ENCODE measurements at regions not wholly inside any gene's neighbourhood (a gene's known extent, or its start where the extent isn't known, plus 50 kb on each side); places are given as distances from the start of the nearest gene placed in this dataset.
A peak's percentile ranks its signal among the peaks of the same experiment; 100 is the strongest.

GRCh38 chr22:26757496-26757895 is 100.1 kb downstream of the MIAT start:
- no peak for ATAC-seq
- TF ChIP-seq ZNF8 (CRISPR knock-in tag; IDR thresholded peaks at IDR 0.05) (peak; percentile 99), CSRNP3 (CRISPR knock-in tag; IDR thresholded peaks at IDR 0.05) (no peak)

GRCh38 chr22:26762503-26763472 is 105.4 kb downstream of the MIAT start:
- ATAC-seq = no peak
- TF ChIP-seq CREB5 (CRISPR knock-in tag; IDR thresholded peaks at IDR 0.05; ENCODE audit: low read depth) (no peak), ZNF70 (CRISPR knock-in tag; IDR thresholded peaks at IDR 0.05) (no peak), TSHZ2 (CRISPR knock-in tag; IDR thresholded peaks at IDR 0.05) (no peak), POU6F1 (CRISPR knock-in tag; IDR thresholded peaks at IDR 0.05; ENCODE audit: borderline replicate concordance, low read depth) (no peak), CSRNP3 (CRISPR knock-in tag; IDR thresholded peaks at IDR 0.05) (no peak), PATZ1 (CRISPR knock-in tag; IDR thresholded peaks at IDR 0.05; ENCODE audit: borderline replicate concordance) (no peak)

GRCh38 chr22:26763633-26764361 is 106.4 kb downstream of the MIAT start:
- TF ChIP-seq ZNF8 (CRISPR knock-in tag; IDR thresholded peaks at IDR 0.05) = no peak
- no peak for TF ChIP-seq CSDC2 (CRISPR knock-in tag; IDR thresholded peaks at IDR 0.05)
- TF ChIP-seq TCF4 (CRISPR knock-in tag; IDR thresholded peaks at IDR 0.05; ENCODE audit: borderline replicate concordance) = no peak
- no peak for TF ChIP-seq CREB5 (CRISPR knock-in tag; IDR thresholded peaks at IDR 0.05; ENCODE audit: low read depth)
- no peak for TF ChIP-seq OSR1 (CRISPR knock-in tag; IDR thresholded peaks at IDR 0.05)
- TF ChIP-seq PATZ1 (CRISPR knock-in tag; IDR thresholded peaks at IDR 0.05; ENCODE audit: borderline replicate concordance) = no peak
- no peak for TF ChIP-seq BACH2 (CRISPR knock-in tag; IDR thresholded peaks at IDR 0.05; ENCODE audit: borderline replicate concordance)
- no peak for TF ChIP-seq TSHZ2 (CRISPR knock-in tag; IDR thresholded peaks at IDR 0.05)
- no peak for TF ChIP-seq ZNF565 (CRISPR knock-in tag; conservative IDR thresholded peaks at IDR 0.05; ENCODE audit: low read depth)
- no peak for TF ChIP-seq ESRRG (CRISPR knock-in tag; IDR thresholded peaks at IDR 0.05)
- peak; percentile 74 for ATAC-seq
